DND-41 (cell line): ENCODE measurements at regions not wholly inside any gene's neighbourhood (a gene's known extent, or its start where the extent isn't known, plus 50 kb on each side); places are given as distances from the start of the nearest gene placed in this dataset.
"Not testable (repeated sequence)": the region's sequence is repeated elsewhere in the genome, so short reads cannot be mapped to it uniquely, and the experiment has no call there.

Experiments used
- ATAC-seq: fragments of 200-7000 bp; cut with Tn5 transposase; 3 replicates; pipeline ENCODE4 v1.9.1; 2021; ENCODE audit warnings: low read depth; ENCODE audit not compliant: insufficient read depth
- DNase-seq: peaks from one replicate; pipeline ENCODE4 v3.0.0-alpha.2; 2020
- H2AFZ ChIP-seq: 2 replicates; pipeline ENCODE4 v1.6.0; 2012; ENCODE audit warnings: low read depth, low read length
- H3K27ac ChIP-seq: 2 replicates; pipeline ENCODE4 v1.5.1; 2012; ENCODE audit warnings: low read length, inconsistent platforms
- H3K27me3 ChIP-seq: fragments of 200-600 bp; sonication (generic); 2 replicates; pipeline ENCODE4 v1.6.0; 2012; ENCODE audit warnings: low read length, mild to moderate bottlenecking, inconsistent platforms; ENCODE audit not compliant: insufficient read depth, poor library complexity
- H3K36me3 ChIP-seq: 2 replicates; pipeline ENCODE4 v1.5.1; 2012; ENCODE audit warnings: low read length, inconsistent platforms; ENCODE audit not compliant: insufficient read depth
- H3K4me1 ChIP-seq: 2 replicates; pipeline ENCODE4 v1.5.1; 2012; ENCODE audit warnings: mild to moderate bottlenecking, low read length; ENCODE audit not compliant: insufficient read depth
- H3K4me2 ChIP-seq: 2 replicates; pipeline ENCODE4 v1.6.0; 2012; ENCODE audit warnings: mild to moderate bottlenecking, moderate library complexity, low read length, inconsistent platforms; ENCODE audit not compliant: insufficient read depth
- H3K4me3 ChIP-seq, 2 experiments: fragments of 200-600 bp in 1 of 2; shearing (Covaris generic) in 1 of 2; 2 replicates each; pipeline ENCODE4 v1.5.1; 2012 to 2016; ENCODE audit warnings: inconsistent platforms in 2 of 2, low read length in 2 of 2, mild to moderate bottlenecking in 2 of 2, low read depth in 1 of 2, moderate library complexity in 1 of 2
- H3K79me2 ChIP-seq: 2 replicates; pipeline ENCODE4 v1.6.0; 2012; ENCODE audit warnings: low read length, inconsistent platforms; ENCODE audit not compliant: insufficient read depth
- H3K9ac ChIP-seq: 2 replicates; pipeline ENCODE4 v1.6.0; 2012; ENCODE audit warnings: low read depth, mild to moderate bottlenecking, inconsistent platforms, low read length, moderate library complexity
- H3K9me3 ChIP-seq: 2 replicates; pipeline ENCODE4 v1.5.1; 2012; ENCODE audit warnings: low read length, moderate library complexity, mild to moderate bottlenecking, inconsistent platforms; ENCODE audit not compliant: insufficient read depth, severe bottlenecking
- H4K20me1 ChIP-seq: 2 replicates; pipeline ENCODE4 v1.6.0; 2012; ENCODE audit warnings: low read length; ENCODE audit not compliant: insufficient read depth
- CTCF ChIP-seq: IDR thresholded peaks from 2 replicates; pipeline ENCODE4 v1.5.1; 2012; ENCODE audit warnings: borderline replicate concordance, low read length, moderate library complexity, mild to moderate bottlenecking; ENCODE audit not compliant: poor library complexity, severe bottlenecking; ENCODE audit errors: extremely low read depth
- EZH2 ChIP-seq: IDR thresholded peaks from 3 replicates; pipeline ENCODE4 v1.6.1; 2012; ENCODE audit warnings: borderline replicate concordance, low read depth, mild to moderate bottlenecking, moderate library complexity, low read length, inconsistent platforms; ENCODE audit not compliant: severe bottlenecking

- DNase-seq = no peak
- Histone ChIP-seq H3K4me1 (no peaks in the 10 kb centered on the region), H3K27me3 (no peaks in the 10 kb centered on the region), H3K27ac (no peak overlapping the region), H3K9me3 (no peaks in the 10 kb centered on the region), H3K4me3 (no peak overlapping the region), H3K9ac (no peak overlapping the region), H3K79me2 (no peaks in the 10 kb centered on the region), H4K20me1 (no peaks in the 10 kb centered on the region), H3K36me3 (no peaks in the 10 kb centered on the region), H3K4me2 (no peak overlapping the region), H2AFZ (no peak overlapping the region)
- ATAC-seq = no peak
- TF ChIP-seq EZH2 = no peak
- no peak for TF ChIP-seq CTCF
Observed at GRCh38 chr7:3117488-3118231, 74.0 kb upstream of the CARD11 start.

- not testable (repeated sequence) for H3K4me2 ChIP-seq, H3K4me3 ChIP-seq, H3K9ac ChIP-seq, H3K36me3 ChIP-seq, H3K27me3 ChIP-seq, ATAC-seq, DNase-seq, H3K27ac ChIP-seq, H3K79me2 ChIP-seq, H2AFZ ChIP-seq, H3K9me3 ChIP-seq, H3K4me1 ChIP-seq, H4K20me1 ChIP-seq
Observed at GRCh38 chr7:3119352-3119927, 75.8 kb upstream of the CARD11 start.

- H3K9ac ChIP-seq = no peak overlapping the region
- no peaks in the 10 kb centered on the region for H3K27me3 ChIP-seq
- ATAC-seq = no peak
- no peak for DNase-seq
- H3K27ac ChIP-seq = no peak overlapping the region
- TF ChIP-seq EZH2 (no peak), CTCF (no peak)
- H2AFZ ChIP-seq = no peak overlapping the region
- H3K79me2 ChIP-seq = no peaks in the 10 kb centered on the region
- H3K4me3 ChIP-seq = no peak overlapping the region
- no peaks in the 10 kb centered on the region for H3K4me1 ChIP-seq
- no peaks in the 10 kb centered on the region for H3K36me3 ChIP-seq
- H3K4me2 ChIP-seq = no peak overlapping the region
- H3K9me3 ChIP-seq = no peaks in the 10 kb centered on the region
- H4K20me1 ChIP-seq = no peaks in the 10 kb centered on the region
Observed at GRCh38 chr7:3119963-3120362, 76.3 kb upstream of the CARD11 start.

- no peaks in the 10 kb centered on the region for H3K27me3 ChIP-seq
- H3K4me2 ChIP-seq = no peak overlapping the region
- no peak overlapping the region for H2AFZ ChIP-seq
- H3K79me2 ChIP-seq = no peaks in the 10 kb centered on the region
- no peaks in the 10 kb centered on the region for H3K36me3 ChIP-seq
- TF ChIP-seq EZH2 = no peak
- no peak for TF ChIP-seq CTCF
- H3K4me1 ChIP-seq = no peaks in the 10 kb centered on the region
- no peaks in the 10 kb centered on the region for H3K9me3 ChIP-seq
- H4K20me1 ChIP-seq = no peaks in the 10 kb centered on the region
- ATAC-seq (no peak), DNase-seq (no peak)
- H3K9ac ChIP-seq = no peak overlapping the region
- no peak overlapping the region for H3K27ac ChIP-seq
- no peak overlapping the region for H3K4me3 ChIP-seq
Observed at GRCh38 chr7:3120513-3120912, 76.8 kb upstream of the CARD11 start.
